ENCODE measurements at regions not wholly inside any gene's neighbourhood (a gene's known extent, or its start where the extent isn't known, plus 50 kb on each side); places are given as distances from the start of the nearest gene placed in this dataset.

- Histone ChIP-seq H3K36me3 (no peaks in the 10 kb centered on the region), H3K4me3 (no peak overlapping the region), H3K27ac (no peak overlapping the region), H3K4me1 (no peaks in the 10 kb centered on the region), H3K9me3 (no peaks in the 10 kb centered on the region), H3K27me3 (no peaks in the 10 kb centered on the region)
- TF ChIP-seq CTCF (IDR thresholded peaks at IDR 0.05) (no peak), EP300 (IDR thresholded peaks at IDR 0.05) (no peak), POLR2A (IDR thresholded peaks at IDR 0.05) (no peak), POLR2AphosphoS5 (IDR thresholded peaks at IDR 0.05) (no peak)
- DNase-seq (ENCODE audit: low spot score in 2 of 2) = no peak
- 63% methylated on average over 4 of the region's 4 CpGs for WGBS
Measured at GRCh38 chr1:193927550-193927949, 741.1 kb upstream of the B3GALT2 start.

GRCh38 chr1:193926956-193927355 is 740.5 kb upstream of the B3GALT2 start:
- 92% methylated on average over 7 of the region's 7 CpGs for WGBS
- TF ChIP-seq POLR2A (IDR thresholded peaks at IDR 0.05) (no peak), POLR2AphosphoS5 (IDR thresholded peaks at IDR 0.05) (no peak), EP300 (IDR thresholded peaks at IDR 0.05) (no peak), CTCF (IDR thresholded peaks at IDR 0.05) (no peak)

GRCh38 chr1:193919827-193920226 is 733.4 kb upstream of the B3GALT2 start:
- TF ChIP-seq CTCF (IDR thresholded peaks at IDR 0.05) (no peak), POLR2A (IDR thresholded peaks at IDR 0.05) (no peak), POLR2AphosphoS5 (IDR thresholded peaks at IDR 0.05) (no peak), EP300 (IDR thresholded peaks at IDR 0.05) (no peak)
- Histone ChIP-seq H3K9me3 (no peaks in the 10 kb centered on the region), H3K36me3 (no peaks in the 10 kb centered on the region), H3K4me1 (no peaks in the 10 kb centered on the region), H3K27ac (no peak overlapping the region), H3K27me3 (no peaks in the 10 kb centered on the region), H3K4me3 (no peak overlapping the region)
- 100% methylated on average over 1 of the region's 1 CpG for WGBS
- no peak for DNase-seq (ENCODE audit: low spot score in 2 of 2)

More at GRCh38 chr1:193926956-193927355, 740.5 kb upstream of the B3GALT2 start:
- no peak overlapping the region for H3K4me3 ChIP-seq
- no peaks in the 10 kb centered on the region for H3K9me3 ChIP-seq
- no peaks in the 10 kb centered on the region for H3K27me3 ChIP-seq
- H3K36me3 ChIP-seq = no peaks in the 10 kb centered on the region
- no peak for DNase-seq (ENCODE audit: low spot score in 2 of 2)
- no peaks in the 10 kb centered on the region for H3K4me1 ChIP-seq
- no peak overlapping the region for H3K27ac ChIP-seq

- TF ChIP-seq EP300 (IDR thresholded peaks at IDR 0.05) = no peak
- TF ChIP-seq POLR2AphosphoS5 (IDR thresholded peaks at IDR 0.05) = no peak
- no peak for TF ChIP-seq CTCF (IDR thresholded peaks at IDR 0.05)
- no peak for TF ChIP-seq POLR2A (IDR thresholded peaks at IDR 0.05)
Measured at GRCh38 chr1:193916452-193916851, 730.0 kb upstream of the B3GALT2 start.

GRCh38 chr1:193914871-193915270 is 728.5 kb upstream of the B3GALT2 start:
- no peak overlapping the region for H3K27ac ChIP-seq
- H3K27me3 ChIP-seq = no peaks in the 10 kb centered on the region
- TF ChIP-seq POLR2AphosphoS5 (IDR thresholded peaks at IDR 0.05) = no peak
- no peak for TF ChIP-seq CTCF (IDR thresholded peaks at IDR 0.05)
- no peak for TF ChIP-seq POLR2A (IDR thresholded peaks at IDR 0.05)
- TF ChIP-seq EP300 (IDR thresholded peaks at IDR 0.05) = no peak
- DNase-seq (ENCODE audit: low spot score in 2 of 2) = no peak
- H3K4me3 ChIP-seq = no peak overlapping the region
- H3K36me3 ChIP-seq = no peaks in the 10 kb centered on the region
- WGBS = 80% methylated on average over 3 of the region's 3 CpGs
- H3K4me1 ChIP-seq = no peaks in the 10 kb centered on the region
- H3K9me3 ChIP-seq = no peaks in the 10 kb centered on the region

More at GRCh38 chr1:193916452-193916851, 730.0 kb upstream of the B3GALT2 start:
- WGBS = 96% methylated on average over 1 of the region's 1 CpG
- Histone ChIP-seq H3K27ac (no peak overlapping the region), H3K27me3 (no peaks in the 10 kb centered on the region), H3K9me3 (no peaks in the 10 kb centered on the region), H3K4me1 (no peaks in the 10 kb centered on the region), H3K36me3 (no peaks in the 10 kb centered on the region), H3K4me3 (no peak overlapping the region)
- no peak for DNase-seq (ENCODE audit: low spot score in 2 of 2)
